NCI-H524 (cell line): ENCODE measurements at regions not wholly inside any gene's neighbourhood (a gene's known extent, or its start where the extent isn't known, plus 50 kb on each side); places are given as distances from the start of the nearest gene placed in this dataset.

Experiments
- DNase-seq, 2 experiments: peaks; one replicate each; lab custom pipeline; 2025; lab: John Stamatoyannopoulos, UW

GRCh38 chr12:58981961-58982360, 61.7 kb upstream of the LRIG3 start:
- DNase-seq: no peak

GRCh38 chr12:58980768-58981167, 60.5 kb upstream of the LRIG3 start:
- no peak for DNase-seq

- DNase-seq: no peak
These were observed 58.4 kb upstream of the LRIG3 start for GRCh38 chr12:58978717-58979116.

GRCh38 chr12:58977476-58977875, 57.2 kb upstream of the LRIG3 start:
- no peak for DNase-seq

GRCh38 chr12:58976146-58976545, 55.8 kb upstream of the LRIG3 start:
- no peak for DNase-seq
